ENCODE measurements at regions not wholly inside any gene's neighbourhood (a gene's known extent, or its start where the extent isn't known, plus 50 kb on each side); places are given as distances from the start of the nearest gene placed in this dataset.
"Not testable (repeated sequence)": the region's sequence is repeated elsewhere in the genome, so short reads cannot be mapped to it uniquely, and the experiment has no call there.

- H3K4me3 ChIP-seq (replicated peaks in 1 of 3; ENCODE audit: insufficient read depth in 1 of 3, low read depth in 1 of 3, low read length in 3 of 3): no peak overlapping the region
- TF ChIP-seq MAX (IDR thresholded peaks at IDR 0.05; ENCODE audit: insufficient read depth, insufficient read length): no peak
- dilution Hi-C loops (cut with MboI; ENCODE audit: extremely low pct_ligation_motif_present, low sequenced_read_pairs): no loop called here
- CTCF ChIA-PET: no interaction called here
- no peaks in the 10 kb centered on the region for H3K36me3 ChIP-seq (ENCODE audit: control insufficient read depth in 2 of 2, extremely low read depth in 1 of 2, insufficient read depth in 2 of 2, low read length in 2 of 2)
- BruUV-seq (replicated peaks): no TSS peak
- POLR2A ChIA-PET: no interaction called here
- H3K79me2 ChIP-seq (ENCODE audit: control insufficient read depth, insufficient read depth, low read length): no peaks in the 10 kb centered on the region
- H3K4me1 ChIP-seq (ENCODE audit: control insufficient read depth, extremely low read depth, insufficient read depth, low read length): no peaks in the 10 kb centered on the region
- no peak for FAIRE-seq
- H3K9me1 ChIP-seq (replicated peaks; ENCODE audit: control insufficient read depth, extremely low read depth, insufficient read depth, low read length): no peaks in the 10 kb centered on the region
- no peak overlapping the region for H3K9ac ChIP-seq (replicated peaks; ENCODE audit: extremely low read depth, insufficient read depth, low read length)
- H3K4me2 ChIP-seq (ENCODE audit: insufficient read depth, low read length): no peak overlapping the region
- DNase-seq (ENCODE audit: low read depth, low spot score): no peak
- H3K9me3 ChIP-seq (replicated peaks; ENCODE audit: control insufficient read depth, insufficient read depth, low read length): no peaks in the 10 kb centered on the region
- H4K20me1 ChIP-seq (replicated peaks; ENCODE audit: control insufficient read depth, extremely low read depth, insufficient read depth, low read length): no peaks in the 10 kb centered on the region
- H2AFZ ChIP-seq (ENCODE audit: low read depth, low read length): no peak overlapping the region
- no peaks in the 10 kb centered on the region for H3K27me3 ChIP-seq (ENCODE audit: control insufficient read depth in 2 of 2, insufficient read depth in 2 of 2, low read length in 2 of 2)
- intact Hi-C loops (cut with micrococcal nuclease): no loop called here
- no peak overlapping the region for H3K27ac ChIP-seq (ENCODE audit: insufficient read depth, low read depth, low read length)
These were observed 151.2 kb upstream of the CXorf51B start for GRCh38 chrX:146658379-146658778.

- Histone ChIP-seq H4K20me1 (replicated peaks; ENCODE audit: control insufficient read depth, extremely low read depth, insufficient read depth, low read length) (no peaks in the 10 kb centered on the region), H3K4me2 (ENCODE audit: insufficient read depth, low read length) (no peak overlapping the region), H3K27ac (ENCODE audit: insufficient read depth, low read depth, low read length) (no peak overlapping the region), H3K9me1 (replicated peaks; ENCODE audit: control insufficient read depth, extremely low read depth, insufficient read depth, low read length) (no peaks in the 10 kb centered on the region), H3K9ac (replicated peaks; ENCODE audit: extremely low read depth, insufficient read depth, low read length) (no peak overlapping the region), H2AFZ (ENCODE audit: low read depth, low read length) (no peak overlapping the region), H3K4me1 (ENCODE audit: control insufficient read depth, extremely low read depth, insufficient read depth, low read length) (no peaks in the 10 kb centered on the region), H3K36me3 (ENCODE audit: control insufficient read depth in 2 of 2, extremely low read depth in 1 of 2, insufficient read depth in 2 of 2, low read length in 2 of 2) (no peaks in the 10 kb centered on the region), H3K4me3 (replicated peaks in 1 of 3; ENCODE audit: insufficient read depth in 1 of 3, low read depth in 1 of 3, low read length in 3 of 3) (no peak overlapping the region), H3K27me3 (ENCODE audit: control insufficient read depth in 2 of 2, insufficient read depth in 2 of 2, low read length in 2 of 2) (no peaks in the 10 kb centered on the region), H3K9me3 (replicated peaks; ENCODE audit: control insufficient read depth, insufficient read depth, low read length) (no peaks in the 10 kb centered on the region), H3K79me2 (ENCODE audit: control insufficient read depth, insufficient read depth, low read length) (no peaks in the 10 kb centered on the region)
- FAIRE-seq: no peak
- dilution Hi-C loops (cut with MboI; ENCODE audit: extremely low pct_ligation_motif_present, low sequenced_read_pairs) (no loop called here), intact Hi-C loops (cut with micrococcal nuclease) (no loop called here)
- no TSS peak for BruUV-seq (replicated peaks)
- POLR2A ChIA-PET: no interaction called here
- no peak for DNase-seq (ENCODE audit: low read depth, low spot score)
- CTCF ChIA-PET: no interaction called here
- TF ChIP-seq CTCF (IDR thresholded peaks at IDR 0.05; ENCODE audit: extremely low read depth in 1 of 2, insufficient read depth in 1 of 2, low read depth in 1 of 2, low read length in 2 of 2) (no peak), JUN (IDR thresholded peaks at IDR 0.05; ENCODE audit: borderline replicate concordance, insufficient read depth, insufficient read length, low read depth) (no peak), FOS (IDR thresholded peaks at IDR 0.05; ENCODE audit: borderline replicate concordance, insufficient read depth, low read length) (no peak), MYC (IDR thresholded peaks at IDR 0.05; ENCODE audit: low read depth, low read length) (no peak), MAX (IDR thresholded peaks at IDR 0.05; ENCODE audit: insufficient read depth, insufficient read length) (no peak), EZH2 (IDR thresholded peaks at IDR 0.05; ENCODE audit: borderline replicate concordance, low read depth, low read length, severe bottlenecking) (no peak), POLR2A (IDR thresholded peaks at IDR 0.05; ENCODE audit: low read depth, low read length) (no peak), GATA2 (IDR thresholded peaks at IDR 0.05; ENCODE audit: insufficient read depth, insufficient read length, low read depth, low read length) (no peak), POLR2AphosphoS5 (IDR thresholded peaks at IDR 0.05; ENCODE audit: insufficient read depth, low read depth, low read length) (no peak)
These were observed 101.8 kb upstream of the CXorf51B start for GRCh38 chrX:146707781-146708180.

GRCh38 chrX:146708866-146709265 is 100.7 kb upstream of the CXorf51B start:
- FAIRE-seq; H3K4me3 ChIP-seq (replicated peaks in 1 of 3; ENCODE audit: insufficient read depth in 1 of 3, low read depth in 1 of 3, low read length in 3 of 3); intact Hi-C loops (cut with micrococcal nuclease): not testable (repeated sequence)

More at GRCh38 chrX:146708866-146709265, 100.7 kb upstream of the CXorf51B start:
- H3K27ac ChIP-seq (ENCODE audit: insufficient read depth, low read depth, low read length); H3K9me3 ChIP-seq (replicated peaks; ENCODE audit: control insufficient read depth, insufficient read depth, low read length); H3K79me2 ChIP-seq (ENCODE audit: control insufficient read depth, insufficient read depth, low read length); DNase-seq (ENCODE audit: low read depth, low spot score); BruUV-seq (replicated peaks); H3K4me1 ChIP-seq (ENCODE audit: control insufficient read depth, extremely low read depth, insufficient read depth, low read length); dilution Hi-C loops (cut with MboI; ENCODE audit: extremely low pct_ligation_motif_present, low sequenced_read_pairs); H3K27me3 ChIP-seq (ENCODE audit: control insufficient read depth in 2 of 2, insufficient read depth in 2 of 2, low read length in 2 of 2); H3K9ac ChIP-seq (replicated peaks; ENCODE audit: extremely low read depth, insufficient read depth, low read length); CTCF ChIA-PET; H4K20me1 ChIP-seq (replicated peaks; ENCODE audit: control insufficient read depth, extremely low read depth, insufficient read depth, low read length); H2AFZ ChIP-seq (ENCODE audit: low read depth, low read length); H3K36me3 ChIP-seq (ENCODE audit: control insufficient read depth in 2 of 2, extremely low read depth in 1 of 2, insufficient read depth in 2 of 2, low read length in 2 of 2); POLR2A ChIA-PET; H3K4me2 ChIP-seq (ENCODE audit: insufficient read depth, low read length); H3K9me1 ChIP-seq (replicated peaks; ENCODE audit: control insufficient read depth, extremely low read depth, insufficient read depth, low read length): not testable (repeated sequence)
